GM23338 (cell line): ENCODE measurements at regions not wholly inside any gene's neighbourhood (a gene's known extent, or its start where the extent isn't known, plus 50 kb on each side); places are given as distances from the start of the nearest gene placed in this dataset.

Experiments used
- ATAC-seq: fragments of 200-7000 bp; cut with Tn5 transposase; 3 replicates; pipeline ENCODE4 v1.9.1; 2020
- DNase-seq: peaks from one replicate; pipeline ENCODE4 v3.0.0-alpha.2; 2015; ENCODE audit warnings: low spot score
- H2AFZ ChIP-seq: fragments of 200-600 bp; sonication (generic); 2 replicates; pipeline ENCODE4 v1.8.0; 2016; ENCODE audit warnings: antibody characterized with exemption, mild to moderate bottlenecking, moderate library complexity
- H3F3A ChIP-seq: fragments of 200-600 bp; sonication (generic); replicated peaks from 2 replicates; pipeline ENCODE4 v1.8.0; 2017; ENCODE audit warnings: antibody characterized with exemption, mixed run types, low read depth
- H3K27ac ChIP-seq: fragments of 200-600 bp; sonication (generic); 2 replicates; pipeline ENCODE4 v1.6.1; 2016; ENCODE audit warnings: low read depth
- H3K27me3 ChIP-seq: fragments of 200-600 bp; sonication (generic); 2 replicates; pipeline ENCODE4 v1.8.0; 2016; ENCODE audit warnings: mild to moderate bottlenecking, mixed run types, moderate library complexity; ENCODE audit not compliant: insufficient read depth
- H3K36me3 ChIP-seq: fragments of 200-600 bp; sonication (generic); 2 replicates; pipeline ENCODE4 v1.8.0; 2016; ENCODE audit warnings: mild to moderate bottlenecking; ENCODE audit not compliant: insufficient read depth
- H3K4me1 ChIP-seq: fragments of 200-600 bp; sonication (generic); 2 replicates; pipeline ENCODE4 v1.8.0; 2016; ENCODE audit warnings: mild to moderate bottlenecking, moderate library complexity; ENCODE audit not compliant: insufficient read depth
- H3K4me2 ChIP-seq: fragments of 200-600 bp; sonication (generic); 2 replicates; pipeline ENCODE4 v1.7.1; 2017; ENCODE audit warnings: mixed run types
- H3K4me3 ChIP-seq: fragments of 200-600 bp; sonication (generic); 2 replicates; pipeline ENCODE4 v1.6.1; 2016; ENCODE audit warnings: mixed run types
- H3K79me2 ChIP-seq: fragments of 200-600 bp; sonication (generic); replicated peaks from 2 replicates; pipeline ENCODE4 v1.8.0; 2017; ENCODE audit warnings: mild to moderate bottlenecking; ENCODE audit not compliant: insufficient read depth
- H3K9me2 ChIP-seq: fragments of 200-600 bp; sonication (generic); 2 replicates; pipeline ENCODE4 v1.8.0; 2017; ENCODE audit not compliant: insufficient read depth
- H4K20me1 ChIP-seq: fragments of 200-600 bp; sonication (generic); replicated peaks from 2 replicates; pipeline ENCODE4 v1.8.0; 2017; ENCODE audit warnings: mild to moderate bottlenecking; ENCODE audit not compliant: insufficient read depth
- H3K27ac Mint-ChIP-seq: 2 replicates; pipeline ENCODE4 v1.8.0; 2020; ENCODE audit warnings: inconsistent platforms, mild to moderate bottlenecking, moderate library complexity, mixed read lengths
- H3K27me3 Mint-ChIP-seq: 3 replicates; pipeline ENCODE4 v1.8.0; 2022; ENCODE audit warnings: low read depth, mild to moderate bottlenecking, moderate library complexity, mixed read lengths, inconsistent platforms; ENCODE audit not compliant: insufficient read depth, poor library complexity
- H3K36me3 Mint-ChIP-seq: 3 replicates; pipeline ENCODE4 v1.8.0; 2021; ENCODE audit warnings: low read depth, mild to moderate bottlenecking, inconsistent platforms, moderate library complexity, mixed read lengths
- H3K4me1 Mint-ChIP-seq: 3 replicates; pipeline ENCODE4 v1.8.0; 2020; ENCODE audit warnings: mild to moderate bottlenecking, inconsistent platforms, mixed read lengths
- H3K4me3 Mint-ChIP-seq: 3 replicates; pipeline ENCODE4 v1.8.0; 2021; ENCODE audit warnings: moderate library complexity, mild to moderate bottlenecking, inconsistent platforms, mixed read lengths
- H3K9me3 Mint-ChIP-seq: 3 replicates; pipeline ENCODE4 v1.8.0; 2020; ENCODE audit warnings: moderate library complexity, mild to moderate bottlenecking, inconsistent platforms, mixed read lengths
- CREB1 ChIP-seq: fragments of 250-450 bp; sonication (Bioruptor Pico); IDR thresholded peaks from 2 replicates; pipeline ENCODE4 v1.5.0; 2020; ENCODE audit warnings: low read depth, mild to moderate bottlenecking, moderate library complexity
- CTCF ChIP-seq, 2 experiments: fragments of 200-600 bp in 1 of 2; sonication (generic) in 1 of 2; conservative IDR thresholded peaks; 2 replicates each; pipeline versions ENCODE4 v1.5.1 to v1.6.1; 2016 to 2017; ENCODE audit warnings: antibody characterized with exemption in 2 of 2, low read depth in 2 of 2, mild to moderate bottlenecking in 2 of 2, moderate library complexity in 1 of 2
- ETS1 ChIP-seq: IDR thresholded peaks from 2 replicates; pipeline ENCODE4 v1.6.1; 2016; ENCODE audit warnings: antibody characterized with exemption
- EZH2phosphoT487 ChIP-seq: fragments of 200-600 bp; sonication (generic); IDR thresholded peaks from one replicate; pipeline ENCODE4 v1.8.1; 2018; ENCODE audit warnings: antibody characterized with exemption; ENCODE audit not compliant: unreplicated experiment
- JUNB ChIP-seq: IDR thresholded peaks from one replicate; pipeline ENCODE4 v1.6.1; 2016; ENCODE audit warnings: antibody characterized with exemption; ENCODE audit not compliant: unreplicated experiment
- NANOG ChIP-seq: IDR thresholded peaks from 2 replicates; pipeline ENCODE4 v1.6.1; 2016; ENCODE audit warnings: antibody characterized with exemption, borderline replicate concordance
- REST ChIP-seq: IDR thresholded peaks from one replicate; pipeline ENCODE4 v1.6.1; 2018; ENCODE audit warnings: antibody characterized with exemption; ENCODE audit not compliant: unreplicated experiment
- STAT1 ChIP-seq: IDR thresholded peaks from one replicate; pipeline ENCODE4 v1.6.1; 2016; ENCODE audit warnings: antibody characterized with exemption; ENCODE audit not compliant: unreplicated experiment
- ZNF331 ChIP-seq: fragments of 250-450 bp; sonication (Bioruptor Pico); IDR thresholded peaks from 2 replicates; pipeline ENCODE4 v1.5.0; 2020; ENCODE audit warnings: low read depth, mild to moderate bottlenecking, moderate library complexity

- H3K4me3 ChIP-seq = no peak overlapping the region
- H3K27ac Mint-ChIP-seq = no peak overlapping the region
- 0 out of 2 replicates have a peak, but pooled peaks cover 4% of the 10 kb centered on the region for H3K9me2 ChIP-seq
- no peaks in the 10 kb centered on the region for H3K9me3 Mint-ChIP-seq
- no peaks in the 10 kb centered on the region for H3K27me3 ChIP-seq
- no peak overlapping the region for H2AFZ ChIP-seq
- no peaks in the 10 kb centered on the region for H3K27me3 Mint-ChIP-seq
- DNase-seq = no peak
- H4K20me1 ChIP-seq = no peaks in the 10 kb centered on the region
- H3K4me1 Mint-ChIP-seq = peaks cover under 1% of the 10 kb centered on the region; the same call in 2 of the 3 replicates
- H3K36me3 Mint-ChIP-seq = no peaks in the 10 kb centered on the region
- no peaks in the 10 kb centered on the region for H3K4me1 ChIP-seq
- H3K79me2 ChIP-seq = no peaks in the 10 kb centered on the region
- H3K36me3 ChIP-seq = no peaks in the 10 kb centered on the region
- H3F3A ChIP-seq = no peaks in the 10 kb centered on the region
- no peak overlapping the region for H3K27ac ChIP-seq
- TF ChIP-seq ZNF331 (CRISPR knock-in tag) (no peak), STAT1 (no peak), NANOG (no peak), ETS1 (no peak), CREB1 (no peak), CTCF (conservative IDR thresholded peaks at IDR 0.05; ENCODE audit: low read depth in 2 of 2) (no peak), REST (no peak), JUNB (no peak)
- H3K4me3 Mint-ChIP-seq = no peak overlapping the region
- no peak overlapping the region for H3K4me2 ChIP-seq
- no peak for ATAC-seq
These were observed 86.5 kb upstream of the CACNA1E start for GRCh38 chr1:181396811-181397210.

- H3K36me3 ChIP-seq = no peaks in the 10 kb centered on the region
- TF ChIP-seq ZNF331 (CRISPR knock-in tag) (no peak), JUNB (no peak), EZH2phosphoT487 (no peak)
- Mint-ChIP-seq H3K36me3 (no peaks in the 10 kb centered on the region), H3K27ac (no peak overlapping the region), H3K9me3 (no peaks in the 10 kb centered on the region), H3K4me1 (no peaks in the 10 kb centered on the region), H3K4me3 (no peak overlapping the region), H3K27me3 (peaks cover 2% of the 10 kb centered on the region)
- H3K27ac ChIP-seq = no peak overlapping the region
- no peaks in the 10 kb centered on the region for H3K4me1 ChIP-seq
- DNase-seq (no peak), ATAC-seq (no peak)
- H3K79me2 ChIP-seq = no peaks in the 10 kb centered on the region
- no peaks in the 10 kb centered on the region for H4K20me1 ChIP-seq
- no peak overlapping the region for H2AFZ ChIP-seq
- no peaks in the 10 kb centered on the region for H3K27me3 ChIP-seq
- no peak overlapping the region for H3K4me3 ChIP-seq
- 0 out of 2 replicates have a peak, but pooled peaks cover 4% of the 10 kb centered on the region for H3K9me2 ChIP-seq
- H3K4me2 ChIP-seq = no peak overlapping the region
- H3F3A ChIP-seq = no peaks in the 10 kb centered on the region
These were observed 85.5 kb upstream of the CACNA1E start for GRCh38 chr1:181397845-181398244.
